GM10266 (cell line): ENCODE measurements at regions not wholly inside any gene's neighbourhood (a gene's known extent, or its start where the extent isn't known, plus 50 kb on each side); places are given as distances from the start of the nearest gene placed in this dataset.

Source experiments
- DNase-seq: peaks from one replicate; pipeline ENCODE4 v3.0.0; 2012; ENCODE audit errors: extremely low spot score
- TF ChIP-seq, protein P1 (sequence below): IDR thresholded peaks from 2 replicates; pipeline ENCODE4 v1.5.1; 2012; ENCODE audit warnings: mild to moderate bottlenecking, low read depth; ENCODE audit not compliant: control insufficient read depth, insufficient read depth; ENCODE audit errors: missing control alignments

- TF ChIP-seq, protein P1, sequence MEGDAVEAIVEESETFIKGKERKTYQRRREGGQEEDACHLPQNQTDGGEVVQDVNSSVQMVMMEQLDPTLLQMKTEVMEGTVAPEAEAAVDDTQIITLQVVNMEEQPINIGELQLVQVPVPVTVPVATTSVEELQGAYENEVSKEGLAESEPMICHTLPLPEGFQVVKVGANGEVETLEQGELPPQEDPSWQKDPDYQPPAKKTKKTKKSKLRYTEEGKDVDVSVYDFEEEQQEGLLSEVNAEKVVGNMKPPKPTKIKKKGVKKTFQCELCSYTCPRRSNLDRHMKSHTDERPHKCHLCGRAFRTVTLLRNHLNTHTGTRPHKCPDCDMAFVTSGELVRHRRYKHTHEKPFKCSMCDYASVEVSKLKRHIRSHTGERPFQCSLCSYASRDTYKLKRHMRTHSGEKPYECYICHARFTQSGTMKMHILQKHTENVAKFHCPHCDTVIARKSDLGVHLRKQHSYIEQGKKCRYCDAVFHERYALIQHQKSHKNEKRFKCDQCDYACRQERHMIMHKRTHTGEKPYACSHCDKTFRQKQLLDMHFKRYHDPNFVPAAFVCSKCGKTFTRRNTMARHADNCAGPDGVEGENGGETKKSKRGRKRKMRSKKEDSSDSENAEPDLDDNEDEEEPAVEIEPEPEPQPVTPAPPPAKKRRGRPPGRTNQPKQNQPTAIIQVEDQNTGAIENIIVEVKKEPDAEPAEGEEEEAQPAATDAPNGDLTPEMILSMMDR: no peak
- no peak for DNase-seq
Observed at GRCh38 chr14:61152851-61153364, 128.2 kb downstream of the TMEM30B start.

GRCh38 chr14:61151251-61151650 lies 129.9 kb downstream of the TMEM30B start:
- TF ChIP-seq, protein P1: no peak
- DNase-seq: no peak

DNA sequence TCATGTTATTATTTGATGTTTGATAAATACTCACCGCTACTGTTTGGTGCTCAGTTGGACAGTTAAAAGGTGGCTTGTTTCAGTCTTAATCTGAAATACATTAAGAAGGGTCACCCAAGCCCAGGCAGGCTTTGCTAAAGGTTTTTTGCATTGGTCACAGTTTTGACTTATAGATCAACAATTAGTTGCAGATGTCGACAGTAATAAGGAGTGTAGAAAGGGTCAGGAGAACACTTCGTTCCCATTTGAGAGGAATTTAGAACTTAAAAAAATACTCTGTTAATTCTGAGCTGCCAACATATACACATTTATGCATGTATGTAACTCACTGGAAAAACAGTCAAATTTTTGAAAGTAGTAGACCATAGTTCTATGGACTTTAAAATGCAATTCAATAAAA lies 130.3 kb downstream of the TMEM30B start:
- DNase-seq: no peak
- TF ChIP-seq, protein P1: no peak

DNA sequence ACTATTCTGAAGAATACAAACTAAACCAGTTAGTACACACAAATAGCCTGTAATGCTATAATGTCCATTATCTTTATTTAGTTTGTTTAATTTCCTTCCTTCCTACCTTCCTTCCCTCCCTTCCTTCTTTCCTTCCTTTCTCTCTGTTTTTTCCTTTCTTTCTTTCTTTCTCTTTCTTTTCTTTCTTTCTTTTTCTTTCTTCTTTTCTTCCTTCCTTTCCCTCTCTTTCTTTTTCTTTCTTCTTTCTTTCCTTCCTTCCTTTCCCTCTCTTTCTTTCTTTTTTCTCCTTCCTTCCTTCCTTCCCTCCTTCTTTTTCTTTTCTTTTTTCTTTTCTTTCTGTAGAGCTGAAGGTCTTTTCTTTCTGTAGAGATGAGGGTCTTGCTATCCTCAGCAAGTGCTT lies 131.2 kb downstream of the TMEM30B start:
- TF ChIP-seq, protein P1: no peak
- no peak for DNase-seq

DNA sequence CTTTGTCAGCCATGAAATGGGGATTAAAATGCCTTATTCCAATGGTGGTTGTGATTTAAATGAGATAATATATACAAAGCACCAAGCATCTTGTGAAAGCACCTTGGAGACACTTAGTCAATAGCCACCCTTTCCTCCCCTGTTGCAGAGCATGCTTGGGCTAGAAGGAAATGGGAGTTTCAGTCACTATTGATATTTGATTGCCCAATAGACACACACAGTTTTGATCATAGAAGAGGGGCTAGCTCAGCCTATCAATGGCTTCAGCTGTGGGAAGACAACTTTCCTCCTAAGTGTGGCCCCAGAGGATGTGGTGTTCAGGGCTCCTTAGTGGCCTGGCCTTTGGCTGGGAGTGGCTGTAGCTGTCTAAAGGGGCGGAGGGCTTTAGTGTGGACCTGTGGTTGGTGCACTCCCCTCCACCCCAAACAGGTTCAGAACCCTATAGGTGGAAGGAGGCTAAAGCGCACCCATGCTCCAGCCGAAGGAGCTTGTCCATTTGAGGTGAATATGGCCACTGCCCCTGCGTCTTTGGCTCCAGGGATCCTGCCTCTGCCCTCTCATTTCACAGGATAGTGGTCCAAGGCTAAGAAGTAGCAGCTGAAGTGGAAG lies 132.3 kb downstream of the TMEM30B start:
- TF ChIP-seq, protein P1: no peak
- DNase-seq: no peak

DNA sequence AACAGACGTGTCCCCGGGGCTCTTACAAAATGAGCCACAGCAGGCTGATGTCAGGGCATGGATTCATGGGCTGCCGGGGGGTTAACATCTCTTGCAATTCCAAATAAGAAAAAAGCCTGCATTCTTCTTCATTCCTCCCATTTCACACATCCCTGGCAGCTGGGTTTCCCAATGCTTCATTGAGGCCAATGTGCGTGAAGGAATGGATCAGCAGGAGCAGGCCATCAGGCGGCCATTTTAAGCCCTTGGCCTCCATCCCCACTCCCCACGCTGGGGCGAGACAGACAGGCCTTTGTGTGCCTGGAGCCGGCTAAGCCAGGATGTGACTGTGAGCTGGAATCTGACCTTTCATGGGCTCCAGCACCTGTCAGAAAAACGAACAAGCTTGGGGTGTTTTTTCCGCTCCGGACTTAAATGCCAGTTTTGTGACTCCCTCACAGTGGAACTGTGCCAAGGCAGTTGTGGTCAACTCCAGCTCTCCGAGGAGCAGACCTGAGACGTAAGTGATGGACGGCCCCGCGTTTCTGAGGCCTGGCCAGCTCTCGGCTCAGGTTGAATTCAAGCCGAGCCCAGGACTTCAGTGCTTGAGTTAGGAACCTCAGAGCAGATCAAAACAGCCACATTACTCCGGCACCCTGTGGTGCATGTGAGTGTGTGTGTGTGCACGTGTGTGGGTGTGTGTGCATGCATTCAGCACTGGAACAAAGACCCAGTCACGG lies 133.1 kb downstream of the TMEM30B start:
- no peak for DNase-seq
- TF ChIP-seq, protein P1: no peak

DNA sequence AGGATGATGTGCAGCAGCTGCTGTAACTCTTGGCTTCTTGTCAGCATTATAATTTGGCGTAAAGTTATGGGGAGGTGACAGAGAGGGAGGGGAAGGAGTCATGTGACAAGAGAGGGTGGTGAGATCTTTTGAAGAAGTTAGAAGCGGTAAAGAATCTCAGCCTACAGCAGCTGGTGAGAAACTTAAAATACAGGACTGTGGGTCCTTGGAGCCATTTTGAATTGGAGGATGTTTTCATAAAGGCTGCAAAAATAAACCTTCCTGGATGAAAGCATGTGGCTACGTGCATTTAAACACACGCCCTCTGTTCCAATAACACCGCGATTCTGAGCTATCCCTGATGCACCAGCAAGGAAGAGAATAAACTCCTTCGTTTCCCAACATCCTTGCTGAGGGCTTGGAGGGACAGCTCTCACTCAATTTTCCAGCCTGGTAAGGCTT lies 133.7 kb downstream of the TMEM30B start:
- no peak for DNase-seq
- TF ChIP-seq, protein P1: no peak
